ENCODE measurements at regions not wholly inside any gene's neighbourhood (a gene's known extent, or its start where the extent isn't known, plus 50 kb on each side); places are given as distances from the start of the nearest gene placed in this dataset.
"Not testable (repeated sequence)": the region's sequence is repeated elsewhere in the genome, so short reads cannot be mapped to it uniquely, and the experiment has no call there.

GRCh38 chr13:34181256-34181655 lies 363.3 kb downstream of the RFC3 start:
- TF ChIP-seq CTCF (IDR thresholded peaks at IDR 0.05; ENCODE audit: low read depth, low read length); EZH2phosphoT487 (IDR thresholded peaks at IDR 0.05; ENCODE audit: low read depth): not testable (repeated sequence)

All from OCI-LY3 (cell line).